IPS-18c (cell line): ENCODE measurements at regions not wholly inside any gene's neighbourhood (a gene's known extent, or its start where the extent isn't known, plus 50 kb on each side); places are given as distances from the start of the nearest gene placed in this dataset.
"Not testable (repeated sequence)": the region's sequence is repeated elsewhere in the genome, so short reads cannot be mapped to it uniquely, and the experiment has no call there.

ENCODE experiments used
- H3K4me3 ChIP-seq: 2 replicates; pipeline ENCODE4 v1.7.0; 2013; ENCODE audit warnings: low read depth, mild to moderate bottlenecking, low read length, moderate library complexity; ENCODE audit not compliant: insufficient read depth
- H3K9me3 ChIP-seq: one replicate; pipeline ENCODE4 v1.6.1; 2013; ENCODE audit warnings: mild to moderate bottlenecking, low read length, moderate library complexity; ENCODE audit not compliant: control insufficient read depth, insufficient read depth

DNA sequence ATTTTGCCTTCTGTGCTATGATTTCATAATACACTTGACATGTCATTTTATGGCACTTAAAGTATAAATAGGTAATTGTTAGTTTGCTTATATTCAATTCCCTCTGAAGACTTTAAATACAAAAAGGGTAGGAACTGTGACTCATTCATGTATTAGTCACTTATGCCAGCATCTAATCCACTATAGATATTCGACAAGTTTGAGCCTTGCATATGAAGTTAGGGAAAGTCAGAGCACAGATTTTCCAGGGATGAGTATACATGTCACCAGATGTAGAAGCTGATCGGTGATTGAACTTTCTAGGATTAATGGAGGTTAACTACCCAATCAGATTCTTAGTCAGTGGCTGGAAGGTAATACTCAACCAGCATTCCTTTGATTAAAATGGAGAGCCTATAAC is 1321.5 kb downstream of the XPNPEP1 start:
- no peak overlapping the region for H3K4me3 ChIP-seq
- H3K9me3 ChIP-seq, result no peaks in the 10 kb centered on the region

DNA sequence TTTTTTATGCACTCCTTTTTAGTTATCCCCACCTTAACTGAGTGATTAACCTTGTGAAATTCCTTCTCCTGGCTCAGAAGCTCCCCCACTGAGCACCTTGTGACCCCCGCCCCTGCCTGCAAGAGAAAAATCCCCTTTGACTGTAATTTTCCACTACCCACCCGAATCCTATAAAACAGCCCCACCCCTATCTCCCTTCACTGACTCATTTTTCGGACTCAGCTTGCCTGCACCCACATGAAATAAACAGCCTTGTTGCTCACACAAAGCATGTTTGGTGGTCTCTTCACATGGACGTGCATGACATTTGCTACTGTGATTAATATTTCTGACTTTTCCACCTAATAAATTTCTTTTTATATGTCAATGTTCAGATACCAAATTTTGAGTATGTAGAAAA is 1322.8 kb downstream of the XPNPEP1 start:
- H3K9me3 ChIP-seq, H3K4me3 ChIP-seq: not testable (repeated sequence)

DNA sequence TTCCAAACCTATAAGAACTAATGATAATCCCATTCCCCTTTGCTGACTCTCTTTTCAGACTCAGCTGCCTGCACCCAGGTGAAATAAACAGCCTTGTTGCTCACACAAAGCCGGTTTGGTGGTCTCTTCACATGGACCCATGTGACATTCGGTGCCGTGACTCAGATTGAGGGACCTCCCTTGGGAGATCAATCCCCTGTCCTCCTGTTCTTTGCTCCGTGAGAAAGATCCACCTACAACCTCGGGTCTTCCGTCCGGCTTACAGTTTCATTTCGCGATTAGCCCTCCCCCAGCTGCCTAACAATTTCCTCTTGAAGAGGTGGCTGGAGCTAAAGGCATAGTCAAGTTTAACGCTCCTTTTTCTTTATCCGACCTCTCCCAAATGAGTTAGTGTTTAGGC is 1324.0 kb downstream of the XPNPEP1 start:
- H3K9me3 ChIP-seq, H3K4me3 ChIP-seq: not testable (repeated sequence)

- Histone ChIP-seq H3K4me3 (no peak overlapping the region), H3K9me3 (no peaks in the 10 kb centered on the region)
These were observed 1324.5 kb downstream of the XPNPEP1 start for GRCh38 chr10:108598831-108599230.

- no peak overlapping the region for H3K4me3 ChIP-seq
- no peaks in the 10 kb centered on the region for H3K9me3 ChIP-seq
These were observed 1325.0 kb downstream of the XPNPEP1 start for GRCh38 chr10:108598320-108598695.

- no peaks in the 10 kb centered on the region for H3K9me3 ChIP-seq
- H3K4me3 ChIP-seq, result no peak overlapping the region
These were observed 1325.5 kb downstream of the XPNPEP1 start for GRCh38 chr10:108597657-108598319.

DNA sequence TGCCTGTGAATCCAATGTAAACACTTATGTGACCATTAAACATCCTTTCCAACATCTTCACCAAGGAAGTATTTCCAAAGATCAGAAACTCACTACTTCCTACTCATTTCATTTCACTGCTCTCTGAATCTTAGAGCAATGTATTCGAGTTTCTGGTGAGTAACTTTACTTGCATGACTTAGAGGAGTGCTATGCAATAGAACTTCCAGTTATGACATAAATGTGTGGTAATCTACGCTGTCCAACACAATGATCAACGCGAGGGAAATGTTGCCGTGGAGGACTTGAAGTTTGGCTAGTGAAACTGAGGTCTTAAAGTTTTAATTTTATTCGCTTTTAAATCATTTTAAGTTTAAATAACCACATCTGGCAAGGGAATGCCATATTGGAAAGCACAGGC is 1326.3 kb downstream of the XPNPEP1 start:
- no peak overlapping the region for H3K4me3 ChIP-seq
- H3K9me3 ChIP-seq, result no peaks in the 10 kb centered on the region

GRCh38 chr10:108592956-108593355 is 1330.4 kb downstream of the XPNPEP1 start:
- Histone ChIP-seq H3K4me3 (no peak overlapping the region), H3K9me3 (no peaks in the 10 kb centered on the region)

- Histone ChIP-seq H3K9me3 (no peaks in the 10 kb centered on the region), H3K4me3 (no peak overlapping the region)
These were observed 1331.9 kb downstream of the XPNPEP1 start for GRCh38 chr10:108591417-108591816.

DNA sequence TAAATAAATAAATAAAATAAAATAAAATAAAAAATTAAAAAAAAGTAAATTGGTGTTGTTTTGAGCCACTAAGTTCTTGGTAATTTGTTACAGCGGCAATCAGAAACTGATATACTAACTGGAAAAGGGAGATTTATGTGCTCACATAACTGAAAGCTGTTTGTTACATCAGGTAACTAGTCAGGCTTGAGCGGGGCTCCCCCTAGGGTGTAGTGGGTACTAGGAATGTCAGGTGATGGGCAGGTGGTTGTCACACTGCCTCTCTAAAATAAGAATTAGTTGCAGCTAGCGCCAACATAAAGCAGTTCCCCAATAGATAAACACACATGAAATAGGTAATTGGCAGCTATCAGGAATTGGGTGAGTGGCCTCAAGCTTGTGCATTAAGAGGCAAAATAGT is 1336.9 kb downstream of the XPNPEP1 start:
- no peak overlapping the region for H3K4me3 ChIP-seq
- no peaks in the 10 kb centered on the region for H3K9me3 ChIP-seq

- no peaks in the 10 kb centered on the region for H3K9me3 ChIP-seq
- H3K4me3 ChIP-seq, result no peak overlapping the region
These were observed 1339.4 kb downstream of the XPNPEP1 start for GRCh38 chr10:108583877-108584276.

- no peaks in the 10 kb centered on the region for H3K9me3 ChIP-seq
- H3K4me3 ChIP-seq, result no peak overlapping the region
These were observed 1340.4 kb downstream of the XPNPEP1 start for GRCh38 chr10:108582888-108583287.

GRCh38 chr10:108582387-108582786 is 1340.9 kb downstream of the XPNPEP1 start:
- Histone ChIP-seq H3K9me3 (no peaks in the 10 kb centered on the region), H3K4me3 (no peak overlapping the region)

GRCh38 chr10:108578258-108578657 is 1345.1 kb downstream of the XPNPEP1 start:
- no peak overlapping the region for H3K4me3 ChIP-seq
- no peaks in the 10 kb centered on the region for H3K9me3 ChIP-seq

GRCh38 chr10:108574233-108574632 is 1349.1 kb downstream of the XPNPEP1 start:
- Histone ChIP-seq H3K9me3 (no peaks in the 10 kb centered on the region), H3K4me3 (no peak overlapping the region)

GRCh38 chr10:108568824-108569223 is 1354.5 kb downstream of the XPNPEP1 start:
- Histone ChIP-seq H3K4me3 (no peak overlapping the region), H3K9me3 (peaks cover 2% of the 10 kb centered on the region)

GRCh38 chr10:108567899-108568752 is 1355.2 kb downstream of the XPNPEP1 start:
- H3K9me3 ChIP-seq, result peaks cover 2% of the 10 kb centered on the region
- H3K4me3 ChIP-seq, result no peak overlapping the region

DNA sequence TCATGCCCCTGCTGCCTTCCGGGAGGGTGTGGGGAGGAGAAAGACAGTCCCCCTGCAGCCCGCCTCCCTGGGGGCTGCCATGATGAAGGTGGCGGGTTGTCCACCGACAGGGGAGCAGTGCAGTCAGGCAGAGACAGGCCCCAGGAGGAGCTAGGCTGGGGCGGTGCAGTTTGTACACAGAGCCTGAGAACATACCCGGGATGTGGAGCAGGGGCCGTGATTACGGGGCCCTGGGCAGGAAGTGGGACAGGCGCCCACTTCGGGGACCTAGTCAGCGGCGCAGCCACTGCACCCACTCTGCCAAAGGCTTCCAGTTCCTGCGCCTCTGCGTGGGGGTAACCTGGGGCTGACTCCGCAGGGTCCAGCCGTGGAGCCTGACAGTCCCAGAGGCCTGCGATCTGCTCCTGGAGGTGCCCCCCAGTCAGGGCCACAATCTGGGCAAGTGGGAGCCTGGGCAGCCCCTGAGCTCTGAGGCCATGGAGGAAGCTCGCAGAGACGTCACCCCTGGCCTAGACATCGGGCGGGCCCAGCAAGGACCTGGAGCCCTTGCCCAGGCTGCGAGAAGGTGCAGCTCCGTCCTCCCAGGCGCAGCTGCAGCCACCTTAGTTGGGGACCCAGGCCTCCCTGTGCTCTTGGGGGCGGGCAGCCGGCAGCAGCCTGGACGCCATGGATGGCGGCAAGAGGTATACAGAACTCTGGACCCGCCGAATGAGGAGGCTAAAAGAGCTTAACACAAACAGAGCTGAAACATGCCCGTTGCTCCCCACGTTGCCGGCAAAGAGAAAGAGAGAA is 1356.8 kb downstream of the XPNPEP1 start:
- Histone ChIP-seq H3K4me3 (no peak overlapping the region), H3K9me3 (peaks cover 2% of the 10 kb centered on the region)
